ENCODE measurements at regions not wholly inside any gene's neighbourhood (a gene's known extent, or its start where the extent isn't known, plus 50 kb on each side); places are given as distances from the start of the nearest gene placed in this dataset.

GRCh38 chr1:117685936-117686806 lies 80.3 kb downstream of the TENT5C start:
- WGBS (ENCODE audit: insufficient coverage) = 54% methylated on average over 5 of the region's 6 CpGs
- no peaks in the 10 kb centered on the region for H3K9me3 ChIP-seq (ENCODE audit: control insufficient read depth, insufficient read depth, low read length)
- H3K27ac ChIP-seq (ENCODE audit: low read depth, low read length) = no peak overlapping the region
- no peak overlapping the region for H3K4me3 ChIP-seq (ENCODE audit: low read depth, low read length)
- no peaks in the 10 kb centered on the region for H3K36me3 ChIP-seq (ENCODE audit: control insufficient read depth, insufficient read depth, low read length)
- H3K27me3 ChIP-seq (ENCODE audit: control insufficient read depth, insufficient read depth, low read length) = no peaks in the 10 kb centered on the region
- no peaks in the 10 kb centered on the region for H3K4me1 ChIP-seq (ENCODE audit: control insufficient read depth, insufficient read depth, low read length)
- peak in 1 of 6 donors; percentile 24 for DNase-seq (ENCODE audit: low read depth in 4 of 6, low spot score in 6 of 6)

DNA sequence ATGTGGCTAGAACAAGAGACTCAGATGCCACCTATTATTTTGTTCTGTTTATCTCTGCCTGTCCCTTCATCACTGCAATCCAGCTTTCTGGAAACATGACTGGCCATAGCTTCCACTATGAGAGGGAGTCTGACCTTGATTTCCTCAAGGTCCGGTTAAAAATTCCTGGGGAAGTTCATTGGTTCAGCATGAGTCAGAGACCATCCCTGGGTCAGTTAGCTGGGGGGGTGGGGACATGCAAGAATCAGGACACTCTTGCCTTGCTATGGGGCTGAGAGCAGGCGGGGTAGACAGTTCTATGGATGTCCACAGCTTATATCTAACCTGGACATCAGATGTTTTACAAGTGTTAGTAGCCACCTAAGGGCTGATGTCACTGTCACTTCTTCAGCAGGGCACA lies 81.1 kb downstream of the TENT5C start:
- no peak for DNase-seq (ENCODE audit: low read depth in 4 of 6, low spot score in 6 of 6)
- Histone ChIP-seq H3K27me3 (ENCODE audit: control insufficient read depth, insufficient read depth, low read length) (no peaks in the 10 kb centered on the region), H3K27ac (ENCODE audit: low read depth, low read length) (no peak overlapping the region), H3K4me1 (ENCODE audit: control insufficient read depth, insufficient read depth, low read length) (no peaks in the 10 kb centered on the region), H3K9me3 (ENCODE audit: control insufficient read depth, insufficient read depth, low read length) (no peaks in the 10 kb centered on the region), H3K36me3 (ENCODE audit: control insufficient read depth, insufficient read depth, low read length) (no peaks in the 10 kb centered on the region), H3K4me3 (ENCODE audit: low read depth, low read length) (no peak overlapping the region)
- WGBS (ENCODE audit: insufficient coverage) = 100% methylated on average over 1 of the region's 2 CpGs

DNA sequence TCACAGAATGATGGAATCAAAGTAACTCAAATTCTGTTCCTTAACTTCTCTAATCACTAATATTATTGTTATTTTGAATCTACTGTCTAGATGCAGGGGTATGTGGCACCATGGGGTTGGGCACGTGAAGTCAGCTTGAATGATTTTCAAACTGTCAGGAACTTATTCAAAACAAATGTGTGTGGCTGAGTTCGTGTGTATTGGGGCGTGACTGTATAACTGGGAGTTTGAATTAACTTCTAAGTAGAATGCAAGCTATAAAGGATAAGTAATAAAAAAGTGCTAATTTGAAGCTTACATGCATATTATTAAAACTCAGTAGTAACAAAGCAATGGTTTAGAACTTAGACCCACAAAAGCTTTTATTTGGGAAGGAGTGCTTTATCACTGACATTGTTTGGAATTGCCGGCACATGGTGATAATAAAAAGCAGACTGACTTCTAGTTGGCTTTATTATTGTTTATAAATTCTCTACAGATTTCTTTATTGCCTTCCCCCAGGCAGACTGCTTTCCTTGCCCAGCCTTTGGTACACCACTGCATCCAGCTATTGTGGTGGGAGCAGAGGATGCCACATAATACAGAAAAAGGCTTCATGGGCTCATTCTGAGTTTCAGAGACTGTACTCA lies 84.3 kb downstream of the TENT5C start:
- no peaks in the 10 kb centered on the region for H3K9me3 ChIP-seq (ENCODE audit: control insufficient read depth, insufficient read depth, low read length)
- 0% methylated on average over 1 of the region's 4 CpGs for WGBS (ENCODE audit: insufficient coverage)
- H3K27ac ChIP-seq (ENCODE audit: low read depth, low read length) = no peak overlapping the region
- no peak overlapping the region for H3K4me3 ChIP-seq (ENCODE audit: low read depth, low read length)
- H3K27me3 ChIP-seq (ENCODE audit: control insufficient read depth, insufficient read depth, low read length) = no peaks in the 10 kb centered on the region
- H3K36me3 ChIP-seq (ENCODE audit: control insufficient read depth, insufficient read depth, low read length) = no peaks in the 10 kb centered on the region
- H3K4me1 ChIP-seq (ENCODE audit: control insufficient read depth, insufficient read depth, low read length) = no peaks in the 10 kb centered on the region
- DNase-seq (ENCODE audit: low read depth in 4 of 6, low spot score in 6 of 6) = peak in 1 of 6 donors; percentile 19

DNA sequence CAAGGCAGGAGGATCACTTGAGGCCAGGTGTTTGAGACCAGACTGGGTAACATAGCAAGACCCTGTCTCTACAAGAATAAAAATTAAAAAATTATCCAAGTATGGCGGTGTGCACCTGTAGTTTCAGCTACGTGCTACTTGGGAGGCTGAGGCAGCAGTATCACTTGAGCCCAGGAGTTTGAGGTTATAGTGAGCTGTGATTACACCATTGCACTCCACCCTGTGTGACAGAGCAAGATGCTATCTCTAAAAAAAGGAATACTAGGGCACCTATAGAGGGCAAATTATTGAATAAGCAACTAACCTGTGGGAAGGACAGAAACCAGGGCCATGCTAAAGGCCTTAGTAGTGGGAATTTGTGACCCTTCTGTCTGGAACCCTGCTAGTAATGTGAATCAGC lies 86.1 kb downstream of the TENT5C start:
- Histone ChIP-seq H3K27ac (ENCODE audit: low read depth, low read length) (no peak overlapping the region), H3K36me3 (ENCODE audit: control insufficient read depth, insufficient read depth, low read length) (no peaks in the 10 kb centered on the region), H3K9me3 (ENCODE audit: control insufficient read depth, insufficient read depth, low read length) (no peaks in the 10 kb centered on the region), H3K27me3 (ENCODE audit: control insufficient read depth, insufficient read depth, low read length) (no peaks in the 10 kb centered on the region), H3K4me1 (ENCODE audit: control insufficient read depth, insufficient read depth, low read length) (peaks cover 7% of the 10 kb centered on the region), H3K4me3 (ENCODE audit: low read depth, low read length) (no peak overlapping the region)
- WGBS (ENCODE audit: insufficient coverage) = 92% methylated on average over 2 of the region's 2 CpGs
- DNase-seq (ENCODE audit: low read depth in 4 of 6, low spot score in 6 of 6) = no peak

DNA sequence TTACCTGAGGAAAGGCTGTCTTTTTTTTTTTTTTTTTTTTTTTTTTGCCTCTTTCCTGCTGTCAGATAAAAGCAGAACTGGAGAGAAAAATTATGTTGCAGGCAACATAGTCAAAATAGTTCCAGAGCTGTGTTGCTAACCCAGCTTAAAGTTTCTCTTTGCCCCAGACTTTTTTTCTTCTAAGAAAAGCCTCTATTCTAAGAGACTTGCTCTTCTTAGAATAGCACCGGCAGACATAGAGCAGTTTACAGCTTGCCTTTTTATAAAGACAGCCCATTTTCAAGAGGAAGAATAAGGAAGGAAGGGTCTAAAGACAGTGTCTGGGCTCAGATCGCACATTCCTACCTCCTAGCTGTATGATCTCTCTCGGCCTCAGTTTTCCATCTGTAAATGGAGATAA lies 88.7 kb downstream of the TENT5C start:
- WGBS (ENCODE audit: insufficient coverage) = no CpG with 5 or more reads among the region's 3 CpGs
- Histone ChIP-seq H3K27ac (ENCODE audit: low read depth, low read length) (no peak overlapping the region), H3K36me3 (ENCODE audit: control insufficient read depth, insufficient read depth, low read length) (no peaks in the 10 kb centered on the region), H3K9me3 (ENCODE audit: control insufficient read depth, insufficient read depth, low read length) (no peaks in the 10 kb centered on the region), H3K27me3 (ENCODE audit: control insufficient read depth, insufficient read depth, low read length) (no peaks in the 10 kb centered on the region), H3K4me1 (ENCODE audit: control insufficient read depth, insufficient read depth, low read length) (peaks cover 7% of the 10 kb centered on the region), H3K4me3 (ENCODE audit: low read depth, low read length) (no peak overlapping the region)
- DNase-seq (ENCODE audit: low read depth in 4 of 6, low spot score in 6 of 6) = no peak

DNA sequence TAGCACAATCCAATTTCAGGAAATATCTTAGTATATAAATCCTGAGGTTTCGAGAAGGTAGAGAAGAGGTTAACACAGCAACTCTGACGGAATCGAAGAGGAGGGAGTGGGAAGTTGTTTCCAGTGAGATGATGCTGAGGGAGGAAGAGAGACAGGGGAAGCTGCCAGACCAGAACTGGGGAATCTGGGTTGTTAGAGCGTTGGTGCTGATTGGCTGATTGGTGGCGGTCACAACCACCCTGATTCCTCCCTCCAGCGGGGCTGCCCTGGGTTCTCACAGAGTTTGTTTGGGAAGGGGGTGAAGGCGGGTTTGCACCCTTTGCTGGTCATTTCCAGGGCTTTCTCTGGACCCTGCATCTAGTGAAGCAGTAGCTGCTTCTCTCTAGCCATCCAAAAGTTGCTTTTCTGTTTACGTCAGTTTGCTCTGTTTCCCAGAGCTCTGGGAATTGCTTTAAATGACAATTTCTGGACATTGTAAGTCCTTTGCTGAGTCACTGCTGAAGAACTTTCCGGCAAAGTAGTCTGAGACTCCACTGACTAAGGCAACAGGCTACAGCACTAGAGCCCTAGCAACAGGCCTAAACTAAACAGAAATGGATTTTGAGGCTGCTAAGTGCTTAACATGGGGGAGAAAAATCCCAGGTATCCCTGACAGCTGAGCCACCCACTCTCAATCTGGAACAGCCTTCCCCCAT lies 90.1 kb downstream of the TENT5C start:
- Histone ChIP-seq H3K4me1 (ENCODE audit: control insufficient read depth, insufficient read depth, low read length) (peaks cover 7% of the 10 kb centered on the region), H3K4me3 (ENCODE audit: low read depth, low read length) (no peak overlapping the region), H3K9me3 (ENCODE audit: control insufficient read depth, insufficient read depth, low read length) (no peaks in the 10 kb centered on the region), H3K36me3 (ENCODE audit: control insufficient read depth, insufficient read depth, low read length) (no peaks in the 10 kb centered on the region), H3K27ac (ENCODE audit: low read depth, low read length) (no peak overlapping the region), H3K27me3 (ENCODE audit: control insufficient read depth, insufficient read depth, low read length) (no peaks in the 10 kb centered on the region)
- DNase-seq (ENCODE audit: low read depth in 4 of 6, low spot score in 6 of 6) = no peak
- 54% methylated on average over 8 of the region's 9 CpGs for WGBS (ENCODE audit: insufficient coverage)

DNA sequence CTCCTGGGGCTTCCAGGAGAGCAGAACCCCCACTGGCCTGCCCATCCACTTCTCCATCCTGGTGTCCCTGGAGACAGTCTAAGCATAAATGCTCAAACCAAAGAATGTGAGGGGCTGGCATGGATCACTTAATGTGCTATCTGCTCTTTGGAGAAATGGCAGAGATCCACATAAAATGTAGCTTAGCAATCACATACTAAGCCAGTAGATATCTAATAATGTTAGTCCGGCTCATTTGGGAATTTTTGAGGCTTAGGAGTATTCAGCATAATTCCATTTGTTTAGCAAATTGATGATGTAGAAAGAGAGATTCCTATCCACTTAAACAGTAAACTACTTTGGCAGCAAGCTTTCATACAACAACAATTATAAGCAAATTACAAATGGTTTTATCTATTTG lies 90.7 kb downstream of the TENT5C start:
- Histone ChIP-seq H3K36me3 (ENCODE audit: control insufficient read depth, insufficient read depth, low read length) (no peaks in the 10 kb centered on the region), H3K9me3 (ENCODE audit: control insufficient read depth, insufficient read depth, low read length) (no peaks in the 10 kb centered on the region), H3K4me1 (ENCODE audit: control insufficient read depth, insufficient read depth, low read length) (peaks cover 7% of the 10 kb centered on the region), H3K27me3 (ENCODE audit: control insufficient read depth, insufficient read depth, low read length) (no peaks in the 10 kb centered on the region), H3K27ac (ENCODE audit: low read depth, low read length) (no peak overlapping the region), H3K4me3 (ENCODE audit: low read depth, low read length) (no peak overlapping the region)
- WGBS (ENCODE audit: insufficient coverage) = no CpG with 5 or more reads among the region's 1 CpG
- peak in 1 of 6 donors; percentile 68 for DNase-seq (ENCODE audit: low read depth in 4 of 6, low spot score in 6 of 6)

DNA sequence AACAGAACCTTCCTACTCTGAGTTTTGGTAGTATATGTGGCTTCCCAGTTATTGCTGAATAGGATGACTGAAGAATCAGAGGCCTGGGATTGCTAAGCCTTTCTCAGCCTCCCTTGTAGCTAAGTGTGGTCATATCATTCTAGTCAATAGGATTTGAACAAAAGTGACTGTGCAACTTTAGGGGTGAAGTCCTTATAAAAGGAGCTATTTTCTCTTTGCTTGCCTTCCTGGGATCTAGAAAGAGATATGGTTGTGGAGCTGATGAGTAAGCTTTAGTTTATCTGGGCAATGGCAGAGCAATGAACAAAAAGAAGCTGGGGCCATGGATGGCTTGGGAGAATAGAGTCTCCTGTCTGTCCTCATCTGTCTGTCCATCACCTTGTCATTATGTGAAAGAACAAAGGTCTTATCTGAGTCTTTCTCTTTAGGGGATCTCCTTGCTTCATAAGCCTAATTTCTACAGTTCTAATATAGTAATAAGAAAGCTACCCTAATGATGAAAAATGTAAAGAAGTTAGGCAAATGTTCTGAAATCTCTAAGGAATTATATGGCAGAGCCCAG lies 91.5 kb downstream of the TENT5C start:
- no peaks in the 10 kb centered on the region for H3K36me3 ChIP-seq (ENCODE audit: control insufficient read depth, insufficient read depth, low read length)
- H3K4me1 ChIP-seq (ENCODE audit: control insufficient read depth, insufficient read depth, low read length) = peaks cover 7% of the 10 kb centered on the region
- DNase-seq (ENCODE audit: low read depth in 4 of 6, low spot score in 6 of 6) = no peak
- H3K27ac ChIP-seq (ENCODE audit: low read depth, low read length) = no peak overlapping the region
- H3K9me3 ChIP-seq (ENCODE audit: control insufficient read depth, insufficient read depth, low read length) = no peaks in the 10 kb centered on the region
- H3K27me3 ChIP-seq (ENCODE audit: control insufficient read depth, insufficient read depth, low read length) = no peaks in the 10 kb centered on the region
- no peak overlapping the region for H3K4me3 ChIP-seq (ENCODE audit: low read depth, low read length)

- H3K27ac ChIP-seq (ENCODE audit: low read depth, low read length) = no peak overlapping the region
Measured at GRCh38 chr1:117698398-117699160, 92.7 kb downstream of the TENT5C start.

More at GRCh38 chr1:117698398-117699160, 92.7 kb downstream of the TENT5C start:
- H3K4me1 ChIP-seq (ENCODE audit: control insufficient read depth, insufficient read depth, low read length) = peaks cover 7% of the 10 kb centered on the region
- no peak for DNase-seq (ENCODE audit: low read depth in 4 of 6, low spot score in 6 of 6)
- no peaks in the 10 kb centered on the region for H3K36me3 ChIP-seq (ENCODE audit: control insufficient read depth, insufficient read depth, low read length)
- no peaks in the 10 kb centered on the region for H3K27me3 ChIP-seq (ENCODE audit: control insufficient read depth, insufficient read depth, low read length)
- H3K9me3 ChIP-seq (ENCODE audit: control insufficient read depth, insufficient read depth, low read length) = no peaks in the 10 kb centered on the region
- WGBS (ENCODE audit: insufficient coverage) = 71% methylated on average over 3 of the region's 5 CpGs
- no peak overlapping the region for H3K4me3 ChIP-seq (ENCODE audit: low read depth, low read length)
